ENCODE measurements at regions not wholly inside any gene's neighbourhood (a gene's known extent, or its start where the extent isn't known, plus 50 kb on each side); places are given as distances from the start of the nearest gene placed in this dataset.

GRCh38 chr6:144781836-144782235, 496.7 kb downstream of the UTRN start:
- Mint-ChIP-seq H3K4me1 (peaks cover 18% of the 10 kb centered on the region), H3K27ac (no peak overlapping the region), H3K9me3 (no peaks in the 10 kb centered on the region), H3K27me3 (ENCODE audit: low read depth) (no peaks in the 10 kb centered on the region), H3K36me3 (no peaks in the 10 kb centered on the region), H3K4me3 (no peak overlapping the region)
- DNase-seq (ENCODE audit: low spot score) (no peak), ATAC-seq (no peak)
- POLR2A ChIA-PET: no interaction called here
- CTCF ChIA-PET: no interaction called here
- TF ChIP-seq ESRRA (CRISPR knock-in tag; IDR thresholded peaks at IDR 0.05; ENCODE audit: borderline replicate concordance): no peak

- Mint-ChIP-seq H3K4me3 (no peak overlapping the region), H3K9me3 (no peaks in the 10 kb centered on the region), H3K27me3 (ENCODE audit: low read depth) (no peaks in the 10 kb centered on the region), H3K36me3 (no peaks in the 10 kb centered on the region), H3K27ac (no peak overlapping the region), H3K4me1 (peaks cover 18% of the 10 kb centered on the region)
- ChIA-PET CTCF (no interaction called here), POLR2A (no interaction called here)
- DNase-seq (ENCODE audit: low spot score): no peak
- no peak for ATAC-seq
- TF ChIP-seq ZNF396 (CRISPR knock-in tag; IDR thresholded peaks at IDR 0.05; ENCODE audit: borderline replicate concordance) (no peak), NFATC4 (CRISPR knock-in tag; IDR thresholded peaks at IDR 0.05) (no peak), PREB (CRISPR knock-in tag; IDR thresholded peaks at IDR 0.05; ENCODE audit: borderline replicate concordance) (no peak), ZBTB21 (CRISPR knock-in tag; IDR thresholded peaks at IDR 0.05; ENCODE audit: borderline replicate concordance) (no peak), ZNF281 (CRISPR knock-in tag; IDR thresholded peaks at IDR 0.05) (no peak)
These were observed 497.5 kb downstream of the UTRN start for GRCh38 chr6:144782634-144783033.

GRCh38 chr6:144785056-144785455, 499.9 kb downstream of the UTRN start:
- no peak for DNase-seq (ENCODE audit: low spot score)
- no peak for ATAC-seq
- Mint-ChIP-seq H3K4me1 (0 out of 2 replicates have a peak, but pooled peaks cover 5% of the 10 kb centered on the region), H3K36me3 (no peaks in the 10 kb centered on the region), H3K27me3 (ENCODE audit: low read depth) (no peaks in the 10 kb centered on the region), H3K9me3 (no peaks in the 10 kb centered on the region), H3K4me3 (no peak overlapping the region), H3K27ac (no peak overlapping the region; the same call in 1 of the 2 replicates)
- POLR2A ChIA-PET: no interaction called here
- TF ChIP-seq ERG (CRISPR knock-in tag; IDR thresholded peaks at IDR 0.05) (no peak), CTCF (IDR thresholded peaks at IDR 0.05) (no peak), MAX (CRISPR knock-in tag; IDR thresholded peaks at IDR 0.05) (no peak), ELF4 (CRISPR knock-in tag; IDR thresholded peaks at IDR 0.05; ENCODE audit: low read depth) (no peak), IRF2 (CRISPR knock-in tag; IDR thresholded peaks at IDR 0.05; ENCODE audit: borderline replicate concordance, low read depth) (no peak), FOXJ3 (CRISPR knock-in tag; IDR thresholded peaks at IDR 0.05; ENCODE audit: borderline replicate concordance) (no peak), GABPB1 (CRISPR knock-in tag; IDR thresholded peaks at IDR 0.05) (no peak)
- CTCF ChIA-PET: no interaction called here

Data from WTC11 (cell line).